Fibroblast of skin of right biceps (primary cell): ENCODE measurements at regions not wholly inside any gene's neighbourhood (a gene's known extent, or its start where the extent isn't known, plus 50 kb on each side); places are given as distances from the start of the nearest gene placed in this dataset.
"Not testable (repeated sequence)": the region's sequence is repeated elsewhere in the genome, so short reads cannot be mapped to it uniquely, and the experiment has no call there.

Source experiments
- DNase-seq: peaks from one replicate; pipeline ENCODE4 v3.0.0-alpha.2; 2013

- not testable (repeated sequence) for DNase-seq
Observed at GRCh38 chr11:14573539-14574057, 53.4 kb upstream of the PSMA1 start.

GRCh38 chr11:14577292-14577691, 57.1 kb upstream of the PSMA1 start:
- DNase-seq = no peak

GRCh38 chr11:14577835-14578529, 57.8 kb upstream of the PSMA1 start:
- no peak for DNase-seq

- peak; percentile 12 for DNase-seq
Observed at GRCh38 chr11:14578541-14578956, 58.4 kb upstream of the PSMA1 start.

DNA sequence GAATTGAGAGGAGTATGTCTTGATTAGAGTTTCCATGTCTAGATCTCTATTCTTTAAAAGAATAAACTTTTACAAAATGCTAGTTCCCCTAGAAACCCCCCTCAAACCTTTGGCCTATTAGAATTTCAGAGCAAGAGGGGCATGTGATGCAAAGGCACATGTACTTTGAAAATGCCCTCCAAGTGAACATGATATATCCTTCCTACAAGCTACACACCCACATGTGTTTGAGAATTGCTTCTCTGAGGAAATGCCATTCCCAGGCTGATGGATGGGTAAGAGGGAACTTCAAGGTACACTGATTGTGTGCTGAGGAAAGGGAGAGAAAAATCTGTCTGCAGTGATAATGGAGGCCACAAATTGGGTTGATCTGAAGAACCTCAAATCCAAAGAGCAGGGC, 59.5 kb upstream of the PSMA1 start:
- no peak for DNase-seq

GRCh38 chr11:14582793-14583192, 60.8 kb upstream of the PDE3B start:
- no peak for DNase-seq

- no peak for DNase-seq
Observed at GRCh38 chr11:14583252-14584034, 60.2 kb upstream of the PDE3B start.

- no peak for DNase-seq
Observed at GRCh38 chr11:14584035-14584363, 59.6 kb upstream of the PDE3B start.

DNA sequence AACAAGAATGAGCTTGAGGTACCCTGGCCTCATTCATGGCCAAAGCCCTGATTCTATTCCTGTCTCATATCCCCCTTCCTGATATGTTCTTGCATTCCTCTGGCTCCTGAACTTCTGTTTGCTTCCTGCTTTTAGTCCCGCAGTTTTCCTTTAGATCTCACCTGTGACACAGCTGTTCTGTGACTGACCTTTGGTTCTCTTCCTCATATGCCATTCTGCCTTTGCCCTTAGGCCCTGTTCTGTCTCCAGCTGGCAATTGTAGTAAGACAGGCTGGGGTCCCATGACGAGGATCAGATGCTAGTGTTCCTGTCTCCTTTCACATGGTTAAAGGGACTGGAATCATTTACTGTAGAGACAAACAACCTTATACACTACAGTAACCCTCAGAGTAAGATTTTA, 59.0 kb upstream of the PDE3B start:
- no peak for DNase-seq

DNA sequence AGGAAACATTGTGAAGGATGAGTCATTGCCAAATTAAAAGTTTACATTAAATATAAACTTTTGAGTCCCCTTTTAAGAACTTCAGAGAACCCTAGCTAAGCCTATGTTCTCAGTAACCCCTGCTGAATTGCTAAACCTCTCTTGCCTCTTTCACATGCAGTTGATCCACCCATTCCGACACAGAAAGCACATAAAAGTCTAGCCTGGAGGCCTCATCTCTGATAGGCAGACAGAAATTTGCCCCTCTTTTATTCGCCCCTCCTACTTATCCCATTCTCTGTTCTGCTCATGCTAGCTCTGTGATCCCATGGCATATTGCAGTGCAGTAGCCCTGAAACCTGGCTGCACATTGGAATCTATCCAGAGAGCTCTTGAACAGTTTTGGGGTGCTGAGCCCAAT, 58.2 kb upstream of the PDE3B start:
- no peak for DNase-seq

GRCh38 chr11:14587258-14587657, 56.3 kb upstream of the PDE3B start:
- DNase-seq = no peak

GRCh38 chr11:14588681-14589080, 54.9 kb upstream of the PDE3B start:
- DNase-seq = no peak

DNA sequence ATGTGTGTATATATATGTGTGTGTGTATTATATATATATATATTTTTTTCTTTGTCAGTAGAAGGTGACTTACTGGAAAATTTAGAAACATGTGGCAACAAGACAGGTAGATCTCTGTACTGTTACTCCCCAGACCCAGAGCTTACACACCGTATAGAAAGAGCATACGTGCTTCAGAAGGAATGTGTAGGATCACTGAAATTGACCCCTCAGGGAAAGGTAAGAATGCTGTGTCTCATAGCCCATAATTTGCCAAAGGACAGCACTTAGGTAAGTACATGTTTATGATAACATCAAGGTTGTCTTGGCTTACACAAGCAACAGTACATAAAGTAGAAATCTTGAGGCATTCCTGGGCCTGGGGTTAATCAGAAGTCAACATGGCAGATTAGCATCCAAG, 54.2 kb upstream of the PDE3B start:
- DNase-seq = no peak

- DNase-seq = not testable (repeated sequence)
Observed at GRCh38 chr11:14591046-14591445, 52.6 kb upstream of the PDE3B start.

- no peak for DNase-seq
Observed at GRCh38 chr11:14593671-14594070, 49.9 kb upstream of the PDE3B start.
